Neural cell (in vitro differentiated cells): ENCODE measurements at regions not wholly inside any gene's neighbourhood (a gene's known extent, or its start where the extent isn't known, plus 50 kb on each side); places are given as distances from the start of the nearest gene placed in this dataset.

ENCODE experiments used
- H2AFZ ChIP-seq: fragments of 200-600, 300-800 bp; sonication (generic), shearing (Covaris generic); 2 replicates; pipeline ENCODE4 v1.6.0; 2014; ENCODE audit warnings: low read depth, mild to moderate bottlenecking, antibody characterized with exemption, low read length, moderate library complexity
- H3F3A ChIP-seq: fragments of 200-600 bp; shearing (Covaris generic); 2 replicates; pipeline ENCODE4 v1.6.1; 2016; ENCODE audit warnings: mild to moderate bottlenecking, moderate library complexity, mixed read lengths, antibody characterized with exemption, low read length; ENCODE audit not compliant: insufficient read depth, poor library complexity, severe bottlenecking
- H3K27ac ChIP-seq: fragments of 200-600, 300-800 bp; sonication (generic), shearing (Covaris generic); 2 replicates; pipeline ENCODE4 v1.5.1; 2014; ENCODE audit warnings: mild to moderate bottlenecking, low read length, moderate library complexity
- H3K27me3 ChIP-seq: fragments of 300-800, 200-600 bp; sonication (generic), shearing (Covaris generic); 2 replicates; pipeline ENCODE4 v1.6.0; 2014; ENCODE audit warnings: mild to moderate bottlenecking, low read depth, low read length, moderate library complexity; ENCODE audit not compliant: insufficient read depth
- H3K36me3 ChIP-seq: fragments of 300-800, 200-600 bp; sonication (generic), shearing (Covaris generic); 2 replicates; pipeline ENCODE4 v1.5.1; 2014; ENCODE audit warnings: mild to moderate bottlenecking, antibody characterized with exemption, low read length, moderate library complexity; ENCODE audit not compliant: insufficient read depth
- H3K4me2 ChIP-seq: fragments of 300-800, 200-600 bp; sonication (generic), shearing (Covaris generic); 2 replicates; pipeline ENCODE4 v1.6.0; 2014; ENCODE audit warnings: mild to moderate bottlenecking, low read length
- H3K4me3 ChIP-seq: fragments of 300-800, 200-600 bp; sonication (generic), shearing (Covaris generic); 2 replicates; pipeline ENCODE4 v1.5.1; 2014; ENCODE audit warnings: mild to moderate bottlenecking, low read length, moderate library complexity
- H3K79me2 ChIP-seq: fragments of 200-600 bp; shearing (Covaris generic); replicated peaks from 2 replicates; pipeline ENCODE4 v1.6.0; 2014; ENCODE audit warnings: mild to moderate bottlenecking, low read length, moderate library complexity; ENCODE audit not compliant: insufficient read depth
- H3K9ac ChIP-seq: fragments of 300-800, 200-600 bp; sonication (generic), shearing (Covaris generic); 2 replicates; pipeline ENCODE4 v1.6.1; 2016; ENCODE audit warnings: mild to moderate bottlenecking, low read length, mixed read lengths
- H3K9me2 ChIP-seq: fragments of 200-600 bp; shearing (Covaris generic); 2 replicates; pipeline ENCODE4 v1.6.1; 2016; ENCODE audit warnings: mild to moderate bottlenecking, low read length, mixed read lengths; ENCODE audit not compliant: insufficient read depth
- H3K9me3 ChIP-seq: fragments of 200-600, 300-800 bp; sonication (generic), shearing (Covaris generic); 2 replicates; pipeline ENCODE4 v1.6.1; 2016; ENCODE audit warnings: mild to moderate bottlenecking, mixed run types, low read length, moderate library complexity, mixed read lengths
- H4K20me1 ChIP-seq: fragments of 200-600 bp; shearing (Covaris generic); 2 replicates; pipeline ENCODE4 v1.6.1; 2016; ENCODE audit warnings: mild to moderate bottlenecking, mixed run types; ENCODE audit not compliant: insufficient read depth
- EP300 ChIP-seq: fragments of 450-650 bp; conservative IDR thresholded peaks from 2 replicates; pipeline ENCODE4 v1.6.1; 2014; ENCODE audit warnings: antibody characterized with exemption, mild to moderate bottlenecking, moderate library complexity; ENCODE audit not compliant: poor library complexity, severe bottlenecking
- EZH2 ChIP-seq: fragments of 200-600, 300-800 bp; shearing (Covaris generic), sonication (generic); IDR thresholded peaks from 2 replicates; pipeline ENCODE4 v1.6.1; 2014; ENCODE audit warnings: antibody characterized with exemption, low read length, borderline replicate concordance, mild to moderate bottlenecking; ENCODE audit not compliant: insufficient read depth, poor library complexity, severe bottlenecking
- MXI1 ChIP-seq: fragments of 450-650 bp; conservative IDR thresholded peaks from 2 replicates; pipeline ENCODE4 v1.6.1; 2014; ENCODE audit warnings: antibody characterized with exemption, mild to moderate bottlenecking; ENCODE audit not compliant: poor library complexity, severe bottlenecking
- POLR2AphosphoS5 ChIP-seq: IDR thresholded peaks from 2 replicates; pipeline ENCODE4 v1.6.1; 2012
- RAD21 ChIP-seq: fragments of 450-650 bp; conservative IDR thresholded peaks from 2 replicates; pipeline ENCODE4 v1.6.1; 2014; ENCODE audit warnings: antibody characterized with exemption, mild to moderate bottlenecking, moderate library complexity
- SMC3 ChIP-seq: fragments of 450-650 bp; conservative IDR thresholded peaks from 2 replicates; pipeline ENCODE4 v1.6.1; 2014; ENCODE audit warnings: antibody characterized with exemption, mild to moderate bottlenecking, moderate library complexity; ENCODE audit not compliant: poor library complexity
- TAF1 ChIP-seq: IDR thresholded peaks from 2 replicates; pipeline ENCODE4 v1.6.1; 2012; ENCODE audit warnings: low read depth
- TF ChIP-seq, protein P1 (sequence below): IDR thresholded peaks from 2 replicates; pipeline ENCODE4 v1.6.1; 2012; ENCODE audit warnings: borderline replicate concordance
- TF ChIP-seq, protein P2 (sequence below): fragments of 450-650 bp; IDR thresholded peaks from 2 replicates; pipeline ENCODE4 v1.5.1; 2014; ENCODE audit warnings: antibody characterized with exemption, mild to moderate bottlenecking, moderate library complexity; ENCODE audit not compliant: poor library complexity, severe bottlenecking

DNA sequence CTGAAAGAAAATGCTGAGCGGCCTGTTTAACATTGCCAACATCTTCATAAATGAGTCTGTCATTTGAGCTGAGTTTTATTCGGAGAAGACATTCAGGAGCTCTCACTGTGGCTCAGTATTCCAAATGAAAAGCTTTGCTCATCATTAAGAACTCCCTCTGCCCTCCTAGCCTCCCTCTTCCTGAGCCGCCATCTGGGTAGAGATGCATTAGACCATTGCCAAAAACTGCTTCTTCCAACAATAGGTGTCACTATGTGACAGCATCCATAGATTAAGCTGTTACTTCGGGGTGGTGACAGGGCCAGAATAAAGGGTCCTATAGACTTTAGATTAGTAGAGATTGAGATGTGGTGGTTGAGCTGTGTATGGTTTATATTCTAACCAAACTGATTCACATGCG, 501.4 kb upstream of the NR2F2 start:
- Histone ChIP-seq H3K4me2 (no peak overlapping the region), H4K20me1 (no peaks in the 10 kb centered on the region), H3F3A (no peaks in the 10 kb centered on the region), H3K27me3 (no peaks in the 10 kb centered on the region), H3K9me2 (no peaks in the 10 kb centered on the region), H3K9ac (no peak overlapping the region), H3K27ac (no peak overlapping the region), H2AFZ (no peak overlapping the region), H3K79me2 (no peaks in the 10 kb centered on the region), H3K9me3 (no peaks in the 10 kb centered on the region), H3K4me3 (no peak overlapping the region), H3K36me3 (no peaks in the 10 kb centered on the region)
- TF ChIP-seq MXI1 = no peak
- no peak for TF ChIP-seq EP300
- TF ChIP-seq, protein P1, sequence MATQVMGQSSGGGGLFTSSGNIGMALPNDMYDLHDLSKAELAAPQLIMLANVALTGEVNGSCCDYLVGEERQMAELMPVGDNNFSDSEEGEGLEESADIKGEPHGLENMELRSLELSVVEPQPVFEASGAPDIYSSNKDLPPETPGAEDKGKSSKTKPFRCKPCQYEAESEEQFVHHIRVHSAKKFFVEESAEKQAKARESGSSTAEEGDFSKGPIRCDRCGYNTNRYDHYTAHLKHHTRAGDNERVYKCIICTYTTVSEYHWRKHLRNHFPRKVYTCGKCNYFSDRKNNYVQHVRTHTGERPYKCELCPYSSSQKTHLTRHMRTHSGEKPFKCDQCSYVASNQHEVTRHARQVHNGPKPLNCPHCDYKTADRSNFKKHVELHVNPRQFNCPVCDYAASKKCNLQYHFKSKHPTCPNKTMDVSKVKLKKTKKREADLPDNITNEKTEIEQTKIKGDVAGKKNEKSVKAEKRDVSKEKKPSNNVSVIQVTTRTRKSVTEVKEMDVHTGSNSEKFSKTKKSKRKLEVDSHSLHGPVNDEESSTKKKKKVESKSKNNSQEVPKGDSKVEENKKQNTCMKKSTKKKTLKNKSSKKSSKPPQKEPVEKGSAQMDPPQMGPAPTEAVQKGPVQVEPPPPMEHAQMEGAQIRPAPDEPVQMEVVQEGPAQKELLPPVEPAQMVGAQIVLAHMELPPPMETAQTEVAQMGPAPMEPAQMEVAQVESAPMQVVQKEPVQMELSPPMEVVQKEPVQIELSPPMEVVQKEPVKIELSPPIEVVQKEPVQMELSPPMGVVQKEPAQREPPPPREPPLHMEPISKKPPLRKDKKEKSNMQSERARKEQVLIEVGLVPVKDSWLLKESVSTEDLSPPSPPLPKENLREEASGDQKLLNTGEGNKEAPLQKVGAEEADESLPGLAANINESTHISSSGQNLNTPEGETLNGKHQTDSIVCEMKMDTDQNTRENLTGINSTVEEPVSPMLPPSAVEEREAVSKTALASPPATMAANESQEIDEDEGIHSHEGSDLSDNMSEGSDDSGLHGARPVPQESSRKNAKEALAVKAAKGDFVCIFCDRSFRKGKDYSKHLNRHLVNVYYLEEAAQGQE = no peak
- TF ChIP-seq, protein P2, sequence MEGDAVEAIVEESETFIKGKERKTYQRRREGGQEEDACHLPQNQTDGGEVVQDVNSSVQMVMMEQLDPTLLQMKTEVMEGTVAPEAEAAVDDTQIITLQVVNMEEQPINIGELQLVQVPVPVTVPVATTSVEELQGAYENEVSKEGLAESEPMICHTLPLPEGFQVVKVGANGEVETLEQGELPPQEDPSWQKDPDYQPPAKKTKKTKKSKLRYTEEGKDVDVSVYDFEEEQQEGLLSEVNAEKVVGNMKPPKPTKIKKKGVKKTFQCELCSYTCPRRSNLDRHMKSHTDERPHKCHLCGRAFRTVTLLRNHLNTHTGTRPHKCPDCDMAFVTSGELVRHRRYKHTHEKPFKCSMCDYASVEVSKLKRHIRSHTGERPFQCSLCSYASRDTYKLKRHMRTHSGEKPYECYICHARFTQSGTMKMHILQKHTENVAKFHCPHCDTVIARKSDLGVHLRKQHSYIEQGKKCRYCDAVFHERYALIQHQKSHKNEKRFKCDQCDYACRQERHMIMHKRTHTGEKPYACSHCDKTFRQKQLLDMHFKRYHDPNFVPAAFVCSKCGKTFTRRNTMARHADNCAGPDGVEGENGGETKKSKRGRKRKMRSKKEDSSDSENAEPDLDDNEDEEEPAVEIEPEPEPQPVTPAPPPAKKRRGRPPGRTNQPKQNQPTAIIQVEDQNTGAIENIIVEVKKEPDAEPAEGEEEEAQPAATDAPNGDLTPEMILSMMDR = no peak
- TF ChIP-seq RAD21 = no peak

DNA sequence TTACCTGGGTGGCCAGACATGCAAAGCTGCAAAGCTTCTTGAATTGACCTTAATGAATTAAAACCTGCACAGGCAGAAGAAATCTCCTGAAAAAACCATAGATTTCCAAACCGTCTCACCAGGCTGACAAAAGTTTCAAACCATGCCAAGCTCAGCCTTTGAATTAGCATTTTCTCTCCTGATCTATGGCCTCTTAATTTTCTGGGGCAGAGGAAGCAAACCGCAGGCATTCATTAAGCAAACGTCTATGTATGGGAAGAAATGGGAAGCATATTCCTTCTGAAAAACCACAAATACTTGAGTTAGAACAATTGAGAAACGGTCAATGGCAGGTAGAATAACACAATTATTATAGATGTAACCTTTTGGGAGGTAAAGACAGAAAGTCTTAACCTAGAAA, 500.2 kb upstream of the NR2F2 start:
- no peaks in the 10 kb centered on the region for H3K9me2 ChIP-seq
- TF ChIP-seq MXI1 (no peak), RAD21 (no peak), EZH2 (no peak), EP300 (no peak), POLR2AphosphoS5 (no peak), TAF1 (no peak), SMC3 (no peak)
- TF ChIP-seq, protein P1 = no peak
- TF ChIP-seq, protein P2 = no peak

More for the DNA sequence above, 500.2 kb upstream of the NR2F2 start:
- no peak overlapping the region for H3K9ac ChIP-seq
- H4K20me1 ChIP-seq = no peaks in the 10 kb centered on the region
- H2AFZ ChIP-seq = no peak overlapping the region
- H3K79me2 ChIP-seq = no peaks in the 10 kb centered on the region
- H3K36me3 ChIP-seq = no peaks in the 10 kb centered on the region
- no peaks in the 10 kb centered on the region for H3F3A ChIP-seq
- no peak overlapping the region for H3K4me3 ChIP-seq
- no peak overlapping the region for H3K27ac ChIP-seq
- no peak overlapping the region for H3K4me2 ChIP-seq
- H3K27me3 ChIP-seq = no peaks in the 10 kb centered on the region
- no peaks in the 10 kb centered on the region for H3K9me3 ChIP-seq
